ENCODE measurements at regions not wholly inside any gene's neighbourhood (a gene's known extent, or its start where the extent isn't known, plus 50 kb on each side); places are given as distances from the start of the nearest gene placed in this dataset.

DNA sequence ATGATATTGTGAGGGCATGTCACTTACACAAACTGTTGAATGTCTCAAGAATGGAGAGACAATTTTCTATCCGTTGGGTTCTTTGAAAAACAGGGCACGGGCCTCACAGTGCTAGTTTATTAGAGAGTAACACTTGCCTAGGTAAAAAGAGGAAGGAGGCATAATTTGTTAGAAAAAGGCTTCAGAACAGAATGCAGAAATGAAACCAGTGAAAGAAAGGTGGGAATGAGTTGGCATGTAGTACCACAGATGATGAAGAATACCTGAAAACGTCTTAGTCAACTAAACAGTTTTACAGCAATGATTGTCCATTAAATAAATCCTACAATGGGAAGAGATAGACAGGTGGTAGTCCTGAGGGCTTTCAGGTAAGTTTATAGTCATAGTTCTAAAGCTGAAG lies 1399.7 kb upstream of the CADM2 start:
- TF ChIP-seq TEAD4 (IDR thresholded peaks at IDR 0.05; ENCODE audit: low read length) (no peak), TEAD4 (CRISPR knock-in tag; IDR thresholded peaks at IDR 0.05; ENCODE audit: borderline replicate concordance) (no peak), CC2D1A (IDR thresholded peaks at IDR 0.05) (no peak), BRD9 (IDR thresholded peaks at IDR 0.05; ENCODE audit: low read depth, partially characterized antibody) (no peak), POLR2AphosphoS5 (IDR thresholded peaks at IDR 0.05; ENCODE audit: control insufficient read depth, insufficient read depth, low read depth, low read length) (no peak), RFX7 (CRISPR knock-in tag; IDR thresholded peaks at IDR 0.05) (no peak), SETDB1 (IDR thresholded peaks at IDR 0.05; ENCODE audit: low read length) (no peak), GABPB1 (CRISPR knock-in tag; IDR thresholded peaks at IDR 0.05) (no peak)

All from K562 (cell line).